NB4 (cell line): ENCODE measurements at regions not wholly inside any gene's neighbourhood (a gene's known extent, or its start where the extent isn't known, plus 50 kb on each side); places are given as distances from the start of the nearest gene placed in this dataset.

Source experiments
- CTCF ChIP-seq: IDR thresholded peaks from one replicate; pipeline ENCODE4 v1.5.1; 2012; ENCODE audit warnings: low read depth, low read length
- MYC ChIP-seq: IDR thresholded peaks from 2 replicates; pipeline ENCODE4 v1.6.1; 2011; ENCODE audit warnings: low read depth, low read length
- POLR2A ChIP-seq: IDR thresholded peaks from 2 replicates; pipeline ENCODE4 v1.6.1; 2011; ENCODE audit warnings: mild to moderate bottlenecking; ENCODE audit not compliant: insufficient read length; ENCODE audit errors: extremely low read depth

- TF ChIP-seq CTCF (no peak), MYC (no peak), POLR2A (no peak)
Measured at GRCh38 chr13:64441740-64442139, 2788.4 kb downstream of the PCDH9 start.
